K562 (cell line): ENCODE measurements at regions not wholly inside any gene's neighbourhood (a gene's known extent, or its start where the extent isn't known, plus 50 kb on each side); places are given as distances from the start of the nearest gene placed in this dataset.

Source experiments
- ATAC-seq: fragments of 200-7000 bp; cut with Tn5 transposase; 3 replicates; pipeline ENCODE4 v1.9.1; 2020; ENCODE audit warnings: moderate library complexity
- BruUV-seq: library from RNA; stranded (reverse); fragments of 400-500 nt; replicated peaks from 2 replicates; lab custom pipeline; 2021; lab: Mats Ljungman, UMichigan
- CTCF ChIA-PET: fragments of 300-600 bp; formaldehyde crosslinking; extraction: SDS; loops from one replicate; lab custom pipeline; 2021; ENCODE audit warnings: low intra/inter-chr PET ratio; lab: Yijun Ruan, JAX
- POLR2A ChIA-PET: fragments of 300-600, 350-650 bp; sonication (Branson Sonifier 250); formaldehyde crosslinking; extraction: SDS; loops from one replicate; lab custom pipeline; 2021; ENCODE audit warnings: antibody characterized with exemption, inconsistent platforms; lab: Yijun Ruan, JAX
- DNase-seq, 4 experiments: peaks; one replicate each; pipeline versions ENCODE4 v3.0.0 to v3.0.0-alpha.2; 2011 to 2018; ENCODE audit warnings: low spot score in 3 of 4, mixed read lengths in 3 of 4; ENCODE audit errors: extremely low read depth in 1 of 4
- FAIRE-seq: peaks from 2 replicates; lab custom pipeline; 2011; peaks lifted over from hg19 to GRCh38; lab: Jason Lieb, UNC
- H2AFZ ChIP-seq: 2 replicates; pipeline ENCODE4 v1.6.0; 2011; ENCODE audit warnings: low read depth, low read length, control low read depth, inconsistent platforms
- H3K27ac ChIP-seq: fragments of 200-600 bp; 3 replicates; pipeline ENCODE4 v1.8.0; 2011; ENCODE audit warnings: low read depth, mild to moderate bottlenecking, control low read depth, inconsistent platforms, low read length, moderate library complexity, mixed read lengths; ENCODE audit errors: extremely low read depth
- H3K27me3 ChIP-seq, 2 experiments: fragments of 300-600 bp in 1 of 2; 2 replicates in 1 of 2; 3 replicates in 1 of 2; pipeline versions ENCODE4 v1.6.0 to v1.8.0; 2011; ENCODE audit warnings: inconsistent platforms in 2 of 2, low read length in 2 of 2, mild to moderate bottlenecking in 1 of 2, mixed read lengths in 1 of 2, moderate library complexity in 1 of 2; ENCODE audit not compliant: control insufficient read depth in 2 of 2, insufficient read depth in 2 of 2
- H3K36me3 ChIP-seq: fragments of 300-600 bp; 3 replicates; pipeline ENCODE4 v1.8.0; 2011; ENCODE audit warnings: mild to moderate bottlenecking, low read length, inconsistent platforms; ENCODE audit not compliant: control insufficient read depth, insufficient read depth
- H3K4me1 ChIP-seq, 2 experiments: fragments of 200-600 bp in 1 of 2; replicated peaks in 1 of 2; 2 replicates in 1 of 2; 3 replicates in 1 of 2; pipeline versions ENCODE4 v1.5.1 to v1.8.0; 2011; ENCODE audit warnings: inconsistent platforms in 2 of 2, low read length in 2 of 2, mild to moderate bottlenecking in 1 of 2, mixed read lengths in 1 of 2, moderate library complexity in 1 of 2; ENCODE audit not compliant: control insufficient read depth in 2 of 2, insufficient read depth in 2 of 2
- H3K4me2 ChIP-seq: 2 replicates; pipeline ENCODE4 v1.6.1; 2011; ENCODE audit warnings: low read length, control low read depth, inconsistent platforms, mixed read lengths; ENCODE audit not compliant: insufficient read depth
- H3K4me3 ChIP-seq: fragments of 200-600 bp; sonication (generic), shearing (Covaris generic); 2 replicates; pipeline ENCODE4 v1.5.1; 2016; ENCODE audit warnings: control low read depth, inconsistent platforms
- H3K79me2 ChIP-seq: fragments of 200-600 bp; 3 replicates; pipeline ENCODE4 v1.8.0; 2011; ENCODE audit warnings: low read length, inconsistent platforms; ENCODE audit not compliant: control insufficient read depth, insufficient read depth
- H3K9ac ChIP-seq, 2 experiments: 2 replicates each; pipeline versions ENCODE4 v1.6.0 to v1.6.1; 2011; ENCODE audit warnings: low read depth in 2 of 2, low read length in 2 of 2, control low read depth in 1 of 2, inconsistent platforms in 1 of 2, mild to moderate bottlenecking in 1 of 2, mixed read lengths in 1 of 2; ENCODE audit not compliant: insufficient read depth in 1 of 2
- H3K9me1 ChIP-seq: one replicate; pipeline ENCODE4 v1.6.0; 2011; ENCODE audit warnings: inconsistent platforms, mild to moderate bottlenecking, low read length, moderate library complexity; ENCODE audit not compliant: control insufficient read depth, insufficient read depth
- H3K9me3 ChIP-seq: replicated peaks from 2 replicates; pipeline ENCODE4 v1.5.1; 2011; ENCODE audit warnings: low read depth, low read length, inconsistent platforms; ENCODE audit not compliant: control insufficient read depth, insufficient read depth
- H4K20me1 ChIP-seq: replicated peaks from 2 replicates; pipeline ENCODE4 v1.6.1; 2011; ENCODE audit warnings: low read length, inconsistent platforms, mixed read lengths; ENCODE audit not compliant: control insufficient read depth, insufficient read depth
- ELF2 ChIP-seq: fragments of 250-450 bp; sonication (Bioruptor Pico); IDR thresholded peaks from 2 replicates; pipeline ENCODE4 v1.5.0; 2021; ENCODE audit warnings: mild to moderate bottlenecking
- STAT5B ChIP-seq: fragments of 250-450 bp; sonication (Bioruptor Pico); IDR thresholded peaks from 2 replicates; pipeline ENCODE4 v1.8.0; 2021; ENCODE audit warnings: mild to moderate bottlenecking, inconsistent platforms
- ZFP91 ChIP-seq: sonication (generic); formaldehyde crosslinking; IDR thresholded peaks from 2 replicates; pipeline ENCODE4 v1.8.0; 2022; ENCODE audit warnings: mild to moderate bottlenecking, missing genetic modification reagents
- ZNF134 ChIP-seq: fragments of 250-450 bp; sonication (Bioruptor Pico); conservative IDR thresholded peaks from 2 replicates; pipeline ENCODE4 v1.4.0; 2020
- in situ Hi-C: fragments of 300-500 bp; cut with MboI; formaldehyde crosslinking; loops from 4 replicates; pipeline ENCODE4 v1.15.0; 2018; ENCODE audit warnings: inconsistent platforms, mixed read lengths
- intact Hi-C: fragments of 100-400 bp; cut with micrococcal nuclease; formaldehyde crosslinking; loops from 2 replicates; pipeline ENCODE4 v1.14.2; 2022
- TF ChIP-seq, protein P1 (sequence below): fragments of 450-650 bp; formaldehyde crosslinking; IDR thresholded peaks from 2 replicates; pipeline ENCODE4 v1.4.0; 2020; ENCODE audit warnings: mild to moderate bottlenecking, moderate library complexity

GRCh38 chr5:92946546-92946945, 634.5 kb downstream of the NR2F1-AS1 start (continued):
- TF ChIP-seq ELF2: no peak

GRCh38 chr5:92945605-92946097, 635.4 kb downstream of the NR2F1-AS1 start:
- in situ Hi-C loops: no loop called here

More at GRCh38 chr5:92945605-92946097, 635.4 kb downstream of the NR2F1-AS1 start:
- Histone ChIP-seq H3K27me3 (no peaks in the 10 kb centered on the region), H3K9me1 (no peaks in the 10 kb centered on the region), H3K4me3 (no peak overlapping the region), H4K20me1 (no peaks in the 10 kb centered on the region), H2AFZ (no peak overlapping the region), H3K27ac (no peak overlapping the region), H3K4me1 (no peaks in the 10 kb centered on the region), H3K9me3 (no peaks in the 10 kb centered on the region), H3K36me3 (no peaks in the 10 kb centered on the region), H3K4me2 (no peak overlapping the region), H3K79me2 (no peaks in the 10 kb centered on the region), H3K9ac (no peak overlapping the region)
- intact Hi-C loops: no loop called here
- TF ChIP-seq STAT5B (CRISPR knock-in tag): no peak
- TF ChIP-seq, protein P1, sequence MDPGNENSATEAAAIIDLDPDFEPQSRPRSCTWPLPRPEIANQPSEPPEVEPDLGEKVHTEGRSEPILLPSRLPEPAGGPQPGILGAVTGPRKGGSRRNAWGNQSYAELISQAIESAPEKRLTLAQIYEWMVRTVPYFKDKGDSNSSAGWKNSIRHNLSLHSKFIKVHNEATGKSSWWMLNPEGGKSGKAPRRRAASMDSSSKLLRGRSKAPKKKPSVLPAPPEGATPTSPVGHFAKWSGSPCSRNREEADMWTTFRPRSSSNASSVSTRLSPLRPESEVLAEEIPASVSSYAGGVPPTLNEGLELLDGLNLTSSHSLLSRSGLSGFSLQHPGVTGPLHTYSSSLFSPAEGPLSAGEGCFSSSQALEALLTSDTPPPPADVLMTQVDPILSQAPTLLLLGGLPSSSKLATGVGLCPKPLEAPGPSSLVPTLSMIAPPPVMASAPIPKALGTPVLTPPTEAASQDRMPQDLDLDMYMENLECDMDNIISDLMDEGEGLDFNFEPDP (CRISPR knock-in tag): no peak
- TF ChIP-seq ZNF134 (CRISPR knock-in tag): no peak
- no peak for TF ChIP-seq ZFP91 (CRISPR knock-in tag)
- ChIA-PET POLR2A (no interaction called here), CTCF (no interaction called here)
- ATAC-seq: no peak
- FAIRE-seq: no peak
- DNase-seq: no peak
- BruUV-seq: no TSS peak
